ENCODE measurements at regions not wholly inside any gene's neighbourhood (a gene's known extent, or its start where the extent isn't known, plus 50 kb on each side); places are given as distances from the start of the nearest gene placed in this dataset.
"Not testable (repeated sequence)": the region's sequence is repeated elsewhere in the genome, so short reads cannot be mapped to it uniquely, and the experiment has no call there.

GRCh38 chr3:87555290-87555689 lies 278.9 kb upstream of the POU1F1 start:
- no peak for DNase-seq (ENCODE audit: low read depth)
- no peak for TF ChIP-seq CTCF (conservative IDR thresholded peaks at IDR 0.05; ENCODE audit: low read length)
- H3K4me3 ChIP-seq (ENCODE audit: low read length), result no peak overlapping the region

- H3K4me3 ChIP-seq (ENCODE audit: low read length), result no peak overlapping the region
- no peak for DNase-seq (ENCODE audit: low read depth)
- TF ChIP-seq CTCF (conservative IDR thresholded peaks at IDR 0.05; ENCODE audit: low read length), result no peak
Measured at GRCh38 chr3:87553058-87553457, 276.7 kb upstream of the POU1F1 start.

- no peak for DNase-seq (ENCODE audit: low read depth)
- TF ChIP-seq CTCF (conservative IDR thresholded peaks at IDR 0.05; ENCODE audit: low read length), result no peak
- H3K4me3 ChIP-seq (ENCODE audit: low read length), result no peak overlapping the region
Measured at GRCh38 chr3:87550892-87551291, 274.5 kb upstream of the POU1F1 start.

- no peak for TF ChIP-seq CTCF (conservative IDR thresholded peaks at IDR 0.05; ENCODE audit: low read length)
- DNase-seq (ENCODE audit: low read depth), result no peak
- no peak overlapping the region for H3K4me3 ChIP-seq (ENCODE audit: low read length)
Measured at GRCh38 chr3:87549208-87549607, 272.8 kb upstream of the POU1F1 start.

- H3K4me3 ChIP-seq (ENCODE audit: low read length), result no peak overlapping the region
- TF ChIP-seq CTCF (conservative IDR thresholded peaks at IDR 0.05; ENCODE audit: low read length), result no peak
- DNase-seq (ENCODE audit: low read depth), result no peak
Measured at GRCh38 chr3:87548271-87548670, 271.9 kb upstream of the POU1F1 start.

GRCh38 chr3:87546216-87546615 lies 269.8 kb upstream of the POU1F1 start:
- TF ChIP-seq CTCF (conservative IDR thresholded peaks at IDR 0.05; ENCODE audit: low read length), result no peak
- H3K4me3 ChIP-seq (ENCODE audit: low read length), result no peak overlapping the region

GRCh38 chr3:87543408-87543807 lies 267.0 kb upstream of the POU1F1 start:
- DNase-seq (ENCODE audit: low read depth); H3K4me3 ChIP-seq (ENCODE audit: low read length): not testable (repeated sequence)

More at GRCh38 chr3:87546216-87546615, 269.8 kb upstream of the POU1F1 start:
- DNase-seq (ENCODE audit: low read depth), result no peak

- no peak for DNase-seq (ENCODE audit: low read depth)
- TF ChIP-seq CTCF (conservative IDR thresholded peaks at IDR 0.05; ENCODE audit: low read length), result no peak
- no peak overlapping the region for H3K4me3 ChIP-seq (ENCODE audit: low read length)
Measured at GRCh38 chr3:87541723-87542122, 265.3 kb upstream of the POU1F1 start.

- not testable (repeated sequence) for DNase-seq (ENCODE audit: low read depth); H3K4me3 ChIP-seq (ENCODE audit: low read length)
Measured at GRCh38 chr3:87538722-87539121, 262.3 kb upstream of the POU1F1 start.
